Myocyte (in vitro differentiated cells): ENCODE measurements at regions not wholly inside any gene's neighbourhood (a gene's known extent, or its start where the extent isn't known, plus 50 kb on each side); places are given as distances from the start of the nearest gene placed in this dataset.
"Not testable (repeated sequence)": the region's sequence is repeated elsewhere in the genome, so short reads cannot be mapped to it uniquely, and the experiment has no call there.

Source experiments
- DNase-seq: peaks from one replicate; pipeline ENCODE4 v3.0.0-alpha.2; 2012; ENCODE audit warnings: low read depth

DNA sequence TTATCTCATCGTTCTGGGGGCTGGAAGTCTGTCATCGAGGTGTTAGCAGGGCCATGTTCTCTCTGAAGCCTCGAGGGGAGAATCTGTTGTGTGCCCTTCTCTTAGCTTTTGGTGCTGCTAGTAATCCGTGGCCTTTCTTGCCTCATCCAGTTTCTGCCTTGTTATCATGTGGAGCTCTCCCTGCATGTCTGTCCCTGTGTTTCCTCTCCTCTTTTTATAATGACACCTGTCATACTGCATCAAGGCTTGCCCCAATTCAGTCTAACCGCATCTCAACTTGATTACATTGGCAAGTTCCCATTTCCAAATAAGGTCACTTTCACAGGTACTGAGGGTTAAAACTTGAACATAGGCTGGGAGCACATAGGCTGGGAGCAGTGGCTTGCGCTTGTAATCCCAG is 82.6 kb upstream of the CNIH3 start:
- DNase-seq, result peak; percentile 56

DNA sequence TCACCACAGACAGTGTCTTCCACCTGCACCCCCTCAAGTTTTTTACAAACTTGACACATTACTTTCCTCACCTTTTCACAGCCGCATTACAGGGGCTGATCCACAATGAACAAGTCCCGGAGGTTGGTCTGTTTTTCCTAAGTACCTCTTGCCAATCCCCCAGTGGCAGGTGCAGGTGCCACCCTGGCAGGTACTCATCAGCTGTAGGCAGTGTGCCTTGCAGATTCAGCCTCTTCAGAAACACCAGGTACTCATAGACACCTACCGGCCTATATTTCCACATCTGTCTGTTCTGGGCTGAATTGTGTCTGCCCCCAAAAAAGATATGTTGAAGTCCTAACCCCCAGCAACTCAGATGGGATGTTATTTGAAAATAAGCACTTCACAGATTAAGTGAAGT is 81.4 kb upstream of the CNIH3 start:
- no peak for DNase-seq

DNA sequence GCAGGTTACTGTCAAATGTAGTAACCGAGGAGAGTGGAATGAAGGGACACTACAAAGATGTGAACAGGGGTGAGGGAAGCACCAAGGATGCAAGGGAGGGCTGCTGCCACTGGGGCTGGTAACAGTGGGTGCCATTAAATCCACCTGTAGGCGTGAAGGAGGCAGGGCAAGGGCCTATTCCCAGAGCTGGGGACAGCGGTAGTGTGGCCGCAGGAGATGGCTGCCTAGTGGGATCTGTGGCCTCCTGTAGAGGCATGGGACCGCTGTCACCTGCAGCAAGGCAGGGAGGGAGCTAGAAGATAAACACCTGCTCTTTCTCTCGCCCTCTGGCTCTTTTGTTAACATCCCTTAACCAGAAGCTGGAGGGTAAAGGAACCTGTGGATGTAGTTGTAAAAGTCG is 80.5 kb upstream of the CNIH3 start:
- no peak for DNase-seq

GRCh38 chr1:224539971-224540370 is 76.1 kb upstream of the CNIH3 start:
- peak; percentile 34 for DNase-seq

- no peak for DNase-seq
These were observed 75.6 kb upstream of the CNIH3 start for GRCh38 chr1:224540535-224540934.

- DNase-seq, result no peak
These were observed 74.9 kb upstream of the CNIH3 start for GRCh38 chr1:224541072-224541790.

DNA sequence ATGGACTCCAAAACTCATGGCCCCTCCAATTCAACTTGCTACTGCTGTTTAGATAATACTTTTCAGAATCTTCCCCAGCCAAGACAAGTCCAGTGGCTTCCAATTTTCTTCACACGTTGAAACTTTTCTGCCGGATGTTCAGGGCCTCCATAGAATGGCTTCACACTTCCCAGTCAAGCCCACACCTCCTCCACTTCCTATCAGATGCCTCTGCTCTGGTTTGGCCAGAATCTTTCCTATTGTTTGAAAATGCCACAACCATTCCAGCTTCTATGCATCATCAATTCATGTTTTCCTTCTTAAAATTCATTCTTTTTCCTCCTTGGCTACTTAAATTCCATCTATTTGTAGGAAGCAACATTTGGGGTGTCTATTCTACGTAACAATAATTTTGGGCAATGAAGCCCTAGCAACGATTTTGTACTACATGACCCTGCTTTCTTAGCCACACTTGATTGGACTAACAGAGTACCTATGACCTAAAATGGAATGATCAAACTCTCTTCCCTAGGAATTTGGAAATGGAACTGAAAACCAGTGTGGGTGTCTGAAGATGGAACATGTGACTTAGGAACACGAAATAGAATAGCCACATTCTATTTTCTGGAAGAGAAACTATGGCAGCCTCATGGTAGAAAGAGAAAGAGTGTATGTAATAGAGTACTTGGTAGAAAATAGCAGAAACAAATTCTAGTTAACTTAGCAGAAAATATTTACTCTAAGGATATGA is 74.1 kb upstream of the CNIH3 start:
- DNase-seq, result peak; percentile 36

DNA sequence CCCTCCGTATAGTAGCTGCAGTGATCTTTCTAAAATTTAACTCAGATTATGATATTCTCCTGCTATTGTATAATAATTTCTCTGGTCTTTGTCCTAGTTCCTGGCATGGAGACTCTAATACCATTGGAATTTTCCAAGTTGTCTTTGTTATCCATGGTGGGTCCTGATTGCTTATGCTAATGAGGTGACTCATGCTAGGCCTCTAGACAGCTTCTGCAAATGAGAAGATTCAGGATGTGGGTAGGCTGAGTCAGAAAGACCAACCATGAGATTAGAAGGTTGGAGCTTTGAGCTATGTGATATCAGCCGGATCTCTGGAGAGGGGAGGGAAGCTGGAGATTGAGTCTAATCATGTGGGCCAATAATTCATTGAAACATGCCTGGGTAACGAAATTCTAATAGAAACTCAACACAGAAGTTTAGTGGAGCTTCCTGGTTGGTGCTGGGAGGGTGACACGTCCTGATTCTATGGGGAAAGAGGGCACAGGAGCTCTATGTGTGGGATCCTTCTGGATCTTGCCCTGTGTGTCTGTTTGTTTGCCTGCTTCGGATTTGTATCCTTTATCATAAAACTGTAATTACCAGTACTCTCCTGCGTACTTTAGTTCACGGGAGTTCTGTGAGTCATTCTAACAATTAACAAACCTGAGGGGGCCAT is 73.2 kb upstream of the CNIH3 start:
- peak; percentile 98 for DNase-seq

DNA sequence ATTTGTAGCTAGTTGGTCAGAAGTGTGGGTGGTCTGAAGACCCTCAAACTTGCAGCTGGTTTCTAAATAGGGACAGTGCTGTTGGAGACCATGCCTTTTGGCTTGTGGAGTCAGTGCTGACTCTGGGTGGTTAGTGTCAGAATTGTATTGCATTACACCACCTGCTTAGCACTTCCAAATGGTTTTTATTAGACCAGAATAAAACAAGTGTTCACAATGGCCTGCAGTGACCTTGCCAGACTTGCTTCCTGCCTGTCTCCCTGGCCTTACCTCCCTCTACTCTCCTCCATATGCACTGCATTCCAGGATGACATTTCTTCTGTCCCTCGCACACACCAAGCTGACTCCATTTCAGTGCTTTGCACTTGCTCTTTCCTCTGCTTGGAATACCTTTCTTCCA is 72.7 kb upstream of the CNIH3 start:
- peak; percentile 93 for DNase-seq

DNA sequence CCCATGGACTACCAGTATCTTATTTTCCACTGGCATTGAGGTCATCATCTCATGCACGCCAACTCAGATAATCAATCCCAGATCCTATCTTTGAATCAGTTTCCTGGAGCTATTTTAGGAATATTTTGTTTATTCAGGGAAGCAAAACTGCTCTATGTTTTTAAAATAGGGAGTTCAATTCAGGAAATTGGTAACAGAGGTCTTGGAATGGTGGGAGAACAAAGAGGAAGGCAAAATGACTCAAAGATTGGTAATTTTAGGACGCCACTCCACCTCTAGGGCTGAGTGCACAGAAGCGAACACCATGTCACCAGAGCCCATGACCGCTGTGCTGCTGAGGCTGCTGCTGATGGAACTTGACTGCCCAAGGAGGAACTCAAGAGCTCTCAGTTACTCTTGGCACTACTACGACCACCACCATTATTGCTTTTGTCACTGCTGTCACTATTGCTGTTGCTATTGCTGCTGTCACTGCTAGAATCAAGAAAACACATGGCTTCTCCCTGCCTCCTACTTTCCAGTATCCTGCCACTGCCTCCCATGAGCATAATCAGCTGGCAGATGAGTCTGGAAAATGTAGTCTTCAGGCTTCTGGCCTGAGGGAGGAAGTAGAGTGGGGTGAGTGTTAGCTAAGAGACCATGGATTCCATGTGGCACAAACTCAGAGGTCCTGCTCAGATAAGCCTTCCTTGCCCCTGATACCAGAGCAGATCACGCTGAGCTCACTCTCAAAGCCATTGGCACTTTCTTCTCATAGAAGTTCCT is 71.6 kb upstream of the CNIH3 start:
- no peak for DNase-seq

GRCh38 chr1:224545571-224545970 is 70.5 kb upstream of the CNIH3 start:
- DNase-seq, result no peak

- no peak for DNase-seq
These were observed 67.4 kb upstream of the CNIH3 start for GRCh38 chr1:224548676-224549075.

GRCh38 chr1:224551189-224551588 is 64.9 kb upstream of the CNIH3 start:
- not testable (repeated sequence) for DNase-seq

DNA sequence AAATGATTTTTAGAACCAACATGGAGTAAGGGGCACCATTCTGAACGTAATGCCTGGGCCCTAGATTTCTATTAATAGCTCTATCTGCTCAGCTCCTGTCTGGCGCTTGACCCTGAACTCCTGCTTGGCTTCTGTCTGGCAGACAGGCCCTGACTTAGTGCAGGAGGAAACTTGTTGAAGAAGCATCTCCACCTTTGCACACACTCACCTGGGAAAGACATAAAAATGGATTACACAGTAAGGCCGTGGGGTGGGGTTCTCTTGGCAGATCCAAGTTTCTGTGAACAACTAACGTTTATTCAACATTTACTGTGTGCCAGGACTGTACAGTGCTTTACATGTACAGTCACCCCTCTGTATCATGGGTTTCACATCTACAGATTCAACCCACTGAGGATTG is 62.1 kb upstream of the CNIH3 start:
- DNase-seq, result no peak

- no peak for DNase-seq
These were observed 61.4 kb upstream of the CNIH3 start for GRCh38 chr1:224554620-224555259.

GRCh38 chr1:224558904-224559303 is 57.2 kb upstream of the CNIH3 start:
- no peak for DNase-seq

DNA sequence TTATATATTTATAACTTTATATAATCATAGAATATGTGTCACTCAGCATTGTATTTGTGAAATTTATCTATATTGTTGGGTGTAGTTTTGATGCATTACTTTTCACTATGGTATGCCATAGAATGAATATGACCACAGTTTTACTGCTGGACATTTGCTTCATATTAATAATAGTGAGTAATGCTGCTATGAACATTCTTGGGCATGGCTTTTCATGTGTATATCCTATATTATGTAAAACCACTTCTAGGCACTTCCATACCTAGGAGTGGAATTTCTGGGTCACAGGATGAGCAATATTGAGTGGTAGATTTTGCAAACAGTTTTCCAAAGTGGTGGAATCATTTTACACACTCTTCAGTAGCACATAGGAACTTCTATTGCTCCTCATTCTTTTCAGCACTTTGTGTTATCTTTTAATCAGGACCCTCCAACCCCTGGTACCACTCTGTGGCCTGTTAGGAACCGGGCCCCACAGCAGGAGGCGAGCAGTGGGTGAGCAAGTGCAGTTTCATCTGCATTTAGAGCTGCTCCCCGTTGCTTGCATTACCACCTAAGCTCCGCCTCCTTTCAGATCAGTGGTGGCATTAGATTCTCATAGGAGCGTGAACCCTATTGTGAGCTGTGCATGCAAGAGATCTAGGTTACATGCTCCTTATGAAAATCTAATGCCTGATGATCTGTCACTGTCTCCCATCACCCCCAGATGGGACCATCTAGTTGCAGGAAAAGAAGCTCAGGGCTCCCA is 56.0 kb upstream of the CNIH3 start:
- no peak for DNase-seq

DNA sequence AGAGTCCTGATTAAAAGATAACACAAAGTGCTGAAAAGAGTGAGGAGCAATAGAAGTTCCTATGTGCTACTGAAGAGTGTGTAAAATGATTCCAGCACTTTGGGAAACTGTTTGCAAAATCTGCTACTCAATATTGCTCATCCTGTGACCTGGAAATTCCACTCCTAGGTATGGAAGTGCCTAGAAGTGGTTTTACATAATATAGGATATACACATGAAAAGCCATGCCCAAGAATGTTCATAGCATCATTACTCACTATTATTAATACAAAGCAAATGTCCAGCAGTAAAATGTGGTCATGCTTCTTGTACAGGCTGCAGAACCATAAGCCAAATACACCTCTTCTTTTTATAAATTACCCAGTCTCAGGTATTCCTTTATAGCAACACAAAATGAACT is 53.2 kb upstream of the CNIH3 start:
- DNase-seq, result not testable (repeated sequence)

DNA sequence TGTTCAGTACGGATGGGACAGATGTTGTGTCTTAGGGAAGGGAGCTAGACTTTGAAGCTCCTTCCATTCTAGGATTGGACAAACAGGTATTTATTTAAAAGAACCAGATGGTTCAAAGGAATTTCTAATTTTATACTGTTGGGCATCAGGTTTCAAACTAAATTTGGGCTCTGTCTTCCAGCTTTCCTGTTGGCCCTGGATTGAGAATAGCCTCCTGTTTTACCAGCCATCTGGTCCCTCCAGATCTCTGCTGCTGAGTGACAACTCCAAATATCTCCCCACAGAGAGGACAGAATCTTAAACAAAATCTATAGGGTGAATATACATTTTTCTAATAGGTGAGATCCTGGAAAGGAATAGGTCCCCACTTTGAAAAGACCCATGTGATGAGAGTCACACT is 52.5 kb upstream of the CNIH3 start:
- DNase-seq, result peak; percentile 59

DNA sequence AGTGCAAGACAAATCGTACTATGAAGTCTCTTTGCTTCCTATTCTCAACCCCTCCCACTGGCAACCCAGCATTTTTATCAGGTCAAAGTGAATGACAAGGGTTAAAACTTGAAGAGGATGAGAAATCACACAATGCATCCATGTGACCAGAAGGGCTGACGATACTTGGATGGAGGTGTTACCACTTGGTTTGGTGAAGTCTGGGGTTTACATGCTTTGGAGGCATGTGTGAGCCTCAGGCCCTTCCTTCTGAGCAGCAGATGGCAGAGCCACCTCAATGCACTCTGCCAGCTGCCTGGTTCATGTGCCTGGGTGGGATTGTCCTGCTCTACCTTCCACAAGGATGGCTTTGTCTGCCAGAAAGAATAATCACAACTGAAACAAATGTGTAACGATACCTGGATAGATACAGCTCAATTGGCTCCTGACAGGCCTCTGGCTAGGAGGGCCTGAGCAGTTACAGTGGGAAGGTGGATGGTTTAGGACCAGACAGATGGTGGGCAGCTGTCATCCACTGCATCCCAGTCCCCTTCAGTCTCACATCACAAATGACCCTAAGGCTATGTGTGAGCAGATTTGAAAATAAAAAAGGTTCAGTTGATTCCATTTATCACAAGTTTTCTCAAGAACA is 51.5 kb upstream of the CNIH3 start:
- DNase-seq, result peak; percentile 69
